OCI-LY7 (cell line): ENCODE measurements at regions not wholly inside any gene's neighbourhood (a gene's known extent, or its start where the extent isn't known, plus 50 kb on each side); places are given as distances from the start of the nearest gene placed in this dataset.

Experiments used
- BruUV-seq: library from RNA; stranded (reverse); fragments of 400-500 nt; replicated peaks from 2 replicates; lab custom pipeline; 2021; lab: Mats Ljungman, UMichigan
- CTCF ChIA-PET: fragments of 300-600 bp; sonication (Branson Sonifier 250); formaldehyde crosslinking; loops from one replicate; lab custom pipeline; 2022; ENCODE audit warnings: antibody characterized with exemption; ENCODE audit not compliant: unreplicated experiment; lab: Charles Lee
- POLR2A ChIA-PET: fragments of 300-600 bp; sonication (Branson Sonifier 250); formaldehyde crosslinking; loops from one replicate; lab custom pipeline; 2022; ENCODE audit warnings: antibody characterized with exemption; lab: Charles Lee
- DNase-seq: peaks from one replicate; pipeline ENCODE4 v3.0.0-alpha.2; 2015; ENCODE audit warnings: low spot score
- H2AFZ ChIP-seq: fragments of 200-600 bp; sonication (generic), shearing (Covaris generic); 2 replicates; pipeline ENCODE4 v1.6.1; 2014; ENCODE audit warnings: mild to moderate bottlenecking, antibody characterized with exemption, low read length, moderate library complexity
- H3K27ac ChIP-seq: fragments of 200-600 bp; sonication (generic); 2 replicates; pipeline ENCODE4 v1.5.1; 2014; ENCODE audit warnings: mixed run types, low read depth, mild to moderate bottlenecking, moderate library complexity, low read length, inconsistent platforms; ENCODE audit not compliant: poor library complexity, severe bottlenecking
- H3K36me3 ChIP-seq: fragments of 200-600 bp; sonication (generic); 2 replicates; pipeline ENCODE4 v1.6.1; 2014; ENCODE audit warnings: mild to moderate bottlenecking, antibody characterized with exemption, low read length, moderate library complexity, mixed read lengths; ENCODE audit not compliant: insufficient read depth
- H3K4me1 ChIP-seq: fragments of 200-600 bp; sonication (generic); 2 replicates; pipeline ENCODE4 v1.5.1; 2014; ENCODE audit warnings: mild to moderate bottlenecking, low read length; ENCODE audit not compliant: insufficient read depth, poor library complexity, severe bottlenecking
- H3K4me2 ChIP-seq: fragments of 200-600 bp; sonication (generic); 2 replicates; pipeline ENCODE4 v1.6.1; 2014; ENCODE audit warnings: mild to moderate bottlenecking, low read length
- H3K4me3 ChIP-seq: fragments of 200-600 bp; sonication (generic); 2 replicates; pipeline ENCODE4 v1.5.1; 2014; ENCODE audit warnings: mild to moderate bottlenecking, low read depth, low read length; ENCODE audit not compliant: poor library complexity, severe bottlenecking
- H3K79me2 ChIP-seq: fragments of 200-600 bp; sonication (generic); 2 replicates; pipeline ENCODE4 v1.6.1; 2016; ENCODE audit warnings: low read depth, mild to moderate bottlenecking, low read length, moderate library complexity, mixed read lengths; ENCODE audit not compliant: insufficient read depth
- H3K9me2 ChIP-seq: fragments of 200-600 bp; sonication (generic); 2 replicates; pipeline ENCODE4 v1.6.1; 2016; ENCODE audit warnings: mild to moderate bottlenecking, low read length, mixed read lengths; ENCODE audit not compliant: insufficient read depth
- H3K9me3 ChIP-seq: fragments of 200-600 bp; sonication (generic); 2 replicates; pipeline ENCODE4 v1.6.1; 2014; ENCODE audit warnings: mild to moderate bottlenecking, mixed run types, low read length, mixed read lengths
- H4K20me1 ChIP-seq: fragments of 200-600 bp; sonication (generic); 2 replicates; pipeline ENCODE4 v1.6.1; 2014; ENCODE audit warnings: mild to moderate bottlenecking, antibody characterized with exemption, low read length, moderate library complexity, mixed read lengths; ENCODE audit not compliant: insufficient read depth
- EZH2phosphoT487 ChIP-seq: fragments of 200-600 bp; sonication (generic); IDR thresholded peaks from 2 replicates; pipeline ENCODE4 v1.6.1; 2018; ENCODE audit warnings: low read depth, borderline replicate concordance, mild to moderate bottlenecking, mixed run types, antibody characterized with exemption, low read length, moderate library complexity, mixed read lengths
- intact Hi-C: fragments of 100-400 bp; cut with micrococcal nuclease; formaldehyde crosslinking; loops from one replicate; pipeline ENCODE4 v1.10.0; 2022; ENCODE audit not compliant: unreplicated experiment
- TF ChIP-seq, protein P1 (sequence below): fragments of 200-600 bp; sonication (generic); conservative IDR thresholded peaks from 2 replicates; pipeline ENCODE4 v1.5.1; 2014; ENCODE audit warnings: mild to moderate bottlenecking, antibody characterized with exemption, low read length, moderate library complexity, mixed read lengths

DNA sequence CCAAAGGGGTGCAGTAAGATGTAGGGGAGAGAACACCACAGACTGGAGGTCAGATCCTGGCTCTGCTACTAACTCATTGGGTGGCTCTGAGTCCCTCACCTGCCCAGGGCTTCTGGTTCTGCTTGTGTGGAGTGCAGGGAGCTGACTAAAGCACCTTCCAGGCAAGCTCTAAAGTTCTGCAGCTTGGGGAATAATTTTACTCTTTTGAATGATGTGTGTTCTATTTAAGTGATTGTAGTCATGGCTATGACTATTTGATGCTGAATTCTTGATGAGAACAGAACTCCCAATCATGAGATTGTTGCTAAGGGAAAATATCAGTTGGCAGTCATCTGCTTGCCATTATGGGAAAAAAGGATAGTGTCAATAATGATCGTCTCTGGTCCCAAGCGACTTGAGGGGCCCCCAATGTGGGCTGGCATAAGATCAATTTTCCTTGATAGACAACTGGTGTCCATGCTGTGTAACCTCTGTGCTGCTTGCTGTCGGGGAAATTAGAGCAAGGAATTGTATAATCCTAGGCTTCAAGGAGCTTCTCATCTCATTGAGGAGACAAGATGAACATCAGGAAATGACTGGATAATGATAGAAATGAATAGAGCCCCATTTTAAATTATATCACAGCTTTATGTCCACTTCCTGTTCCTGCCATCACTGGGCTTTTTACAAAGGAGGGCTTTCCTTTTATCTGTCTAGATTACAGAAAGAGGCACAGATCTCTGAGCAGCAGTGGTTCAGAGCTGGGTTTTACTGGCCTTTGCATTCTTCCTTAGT, 131.7 kb downstream of the SLC4A3 start:
- Histone ChIP-seq H3K9me2 (no peaks in the 10 kb centered on the region), H3K79me2 (no peaks in the 10 kb centered on the region), H2AFZ (no peak overlapping the region), H3K4me2 (no peak overlapping the region), H3K27ac (no peak overlapping the region), H4K20me1 (no peaks in the 10 kb centered on the region), H3K4me3 (no peak overlapping the region), H3K9me3 (no peaks in the 10 kb centered on the region), H3K4me1 (no peaks in the 10 kb centered on the region), H3K36me3 (no peaks in the 10 kb centered on the region)
- CTCF ChIA-PET = no interaction called here
- intact Hi-C loops = no loop called here
- TF ChIP-seq, protein P1, sequence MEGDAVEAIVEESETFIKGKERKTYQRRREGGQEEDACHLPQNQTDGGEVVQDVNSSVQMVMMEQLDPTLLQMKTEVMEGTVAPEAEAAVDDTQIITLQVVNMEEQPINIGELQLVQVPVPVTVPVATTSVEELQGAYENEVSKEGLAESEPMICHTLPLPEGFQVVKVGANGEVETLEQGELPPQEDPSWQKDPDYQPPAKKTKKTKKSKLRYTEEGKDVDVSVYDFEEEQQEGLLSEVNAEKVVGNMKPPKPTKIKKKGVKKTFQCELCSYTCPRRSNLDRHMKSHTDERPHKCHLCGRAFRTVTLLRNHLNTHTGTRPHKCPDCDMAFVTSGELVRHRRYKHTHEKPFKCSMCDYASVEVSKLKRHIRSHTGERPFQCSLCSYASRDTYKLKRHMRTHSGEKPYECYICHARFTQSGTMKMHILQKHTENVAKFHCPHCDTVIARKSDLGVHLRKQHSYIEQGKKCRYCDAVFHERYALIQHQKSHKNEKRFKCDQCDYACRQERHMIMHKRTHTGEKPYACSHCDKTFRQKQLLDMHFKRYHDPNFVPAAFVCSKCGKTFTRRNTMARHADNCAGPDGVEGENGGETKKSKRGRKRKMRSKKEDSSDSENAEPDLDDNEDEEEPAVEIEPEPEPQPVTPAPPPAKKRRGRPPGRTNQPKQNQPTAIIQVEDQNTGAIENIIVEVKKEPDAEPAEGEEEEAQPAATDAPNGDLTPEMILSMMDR = no peak
- TF ChIP-seq EZH2phosphoT487 = no peak
- BruUV-seq = no TSS peak
- POLR2A ChIA-PET = interaction anchor here (0.6 kb wide), 1 partner anchor 39 kb away, joined by 3 read pairs; no protein-coding TSS in a partner anchor
- no peak for DNase-seq

- DNase-seq = no peak
- TF ChIP-seq, protein P1 = no peak
- TF ChIP-seq EZH2phosphoT487 = no peak
- Histone ChIP-seq H3K9me2 (no peaks in the 10 kb centered on the region), H3K27ac (no peak overlapping the region), H3K79me2 (no peaks in the 10 kb centered on the region), H3K36me3 (no peaks in the 10 kb centered on the region), H3K4me1 (no peaks in the 10 kb centered on the region), H2AFZ (no peak overlapping the region), H3K9me3 (no peaks in the 10 kb centered on the region), H3K4me2 (no peak overlapping the region), H3K4me3 (no peak overlapping the region), H4K20me1 (no peaks in the 10 kb centered on the region)
- intact Hi-C loops = no loop called here
- CTCF ChIA-PET = no interaction called here
- POLR2A ChIA-PET = interaction anchor here (0.6 to 0.7 kb wide), 2 partner anchors 31 to 39 kb away, joined by 3 read pairs; no protein-coding TSS in a partner anchor
- BruUV-seq = no TSS peak
Observed at GRCh38 chr2:219759801-219760200, 132.4 kb downstream of the SLC4A3 start.
